DND-41 (cell line): ENCODE measurements at regions not wholly inside any gene's neighbourhood (a gene's known extent, or its start where the extent isn't known, plus 50 kb on each side); places are given as distances from the start of the nearest gene placed in this dataset.

ENCODE experiments used
- ATAC-seq: fragments of 200-7000 bp; cut with Tn5 transposase; 3 replicates; pipeline ENCODE4 v1.9.1; 2021; ENCODE audit warnings: low read depth; ENCODE audit not compliant: insufficient read depth
- DNase-seq: peaks from one replicate; pipeline ENCODE4 v3.0.0-alpha.2; 2020
- H2AFZ ChIP-seq: 2 replicates; pipeline ENCODE4 v1.6.0; 2012; ENCODE audit warnings: low read depth, low read length
- H3K27ac ChIP-seq: 2 replicates; pipeline ENCODE4 v1.5.1; 2012; ENCODE audit warnings: low read length, inconsistent platforms
- H3K27me3 ChIP-seq: fragments of 200-600 bp; sonication (generic); 2 replicates; pipeline ENCODE4 v1.6.0; 2012; ENCODE audit warnings: low read length, mild to moderate bottlenecking, inconsistent platforms; ENCODE audit not compliant: insufficient read depth, poor library complexity
- H3K36me3 ChIP-seq: 2 replicates; pipeline ENCODE4 v1.5.1; 2012; ENCODE audit warnings: low read length, inconsistent platforms; ENCODE audit not compliant: insufficient read depth
- H3K4me1 ChIP-seq: 2 replicates; pipeline ENCODE4 v1.5.1; 2012; ENCODE audit warnings: mild to moderate bottlenecking, low read length; ENCODE audit not compliant: insufficient read depth
- H3K4me2 ChIP-seq: 2 replicates; pipeline ENCODE4 v1.6.0; 2012; ENCODE audit warnings: mild to moderate bottlenecking, moderate library complexity, low read length, inconsistent platforms; ENCODE audit not compliant: insufficient read depth
- H3K4me3 ChIP-seq, 2 experiments: fragments of 200-600 bp in 1 of 2; shearing (Covaris generic) in 1 of 2; 2 replicates each; pipeline ENCODE4 v1.5.1; 2012 to 2016; ENCODE audit warnings: inconsistent platforms in 2 of 2, low read length in 2 of 2, mild to moderate bottlenecking in 2 of 2, low read depth in 1 of 2, moderate library complexity in 1 of 2
- H3K79me2 ChIP-seq: 2 replicates; pipeline ENCODE4 v1.6.0; 2012; ENCODE audit warnings: low read length, inconsistent platforms; ENCODE audit not compliant: insufficient read depth
- H3K9ac ChIP-seq: 2 replicates; pipeline ENCODE4 v1.6.0; 2012; ENCODE audit warnings: low read depth, mild to moderate bottlenecking, inconsistent platforms, low read length, moderate library complexity
- H3K9me3 ChIP-seq: 2 replicates; pipeline ENCODE4 v1.5.1; 2012; ENCODE audit warnings: low read length, moderate library complexity, mild to moderate bottlenecking, inconsistent platforms; ENCODE audit not compliant: insufficient read depth, severe bottlenecking
- H4K20me1 ChIP-seq: 2 replicates; pipeline ENCODE4 v1.6.0; 2012; ENCODE audit warnings: low read length; ENCODE audit not compliant: insufficient read depth
- CTCF ChIP-seq: IDR thresholded peaks from 2 replicates; pipeline ENCODE4 v1.5.1; 2012; ENCODE audit warnings: borderline replicate concordance, low read length, moderate library complexity, mild to moderate bottlenecking; ENCODE audit not compliant: poor library complexity, severe bottlenecking; ENCODE audit errors: extremely low read depth
- EZH2 ChIP-seq: IDR thresholded peaks from 3 replicates; pipeline ENCODE4 v1.6.1; 2012; ENCODE audit warnings: borderline replicate concordance, low read depth, mild to moderate bottlenecking, moderate library complexity, low read length, inconsistent platforms; ENCODE audit not compliant: severe bottlenecking

- no peak overlapping the region for H3K27ac ChIP-seq
- ATAC-seq, result no peak
- no peak for TF ChIP-seq EZH2
- TF ChIP-seq CTCF, result no peak
Measured at GRCh38 chr12:115630136-115630535, 647.4 kb downstream of the MED13L start.

GRCh38 chr12:115626210-115626609, 651.3 kb downstream of the MED13L start:
- Histone ChIP-seq H3K27me3 (no peaks in the 10 kb centered on the region), H2AFZ (no peak overlapping the region), H3K36me3 (no peaks in the 10 kb centered on the region), H3K4me1 (no peaks in the 10 kb centered on the region), H3K4me3 (no peak overlapping the region), H3K4me2 (no peak overlapping the region), H3K27ac (no peak overlapping the region), H3K9ac (no peak overlapping the region), H4K20me1 (no peaks in the 10 kb centered on the region), H3K79me2 (no peaks in the 10 kb centered on the region), H3K9me3 (no peaks in the 10 kb centered on the region)
- ATAC-seq (no peak), DNase-seq (no peak)
- no peak for TF ChIP-seq CTCF
- TF ChIP-seq EZH2, result no peak

More at GRCh38 chr12:115630136-115630535, 647.4 kb downstream of the MED13L start:
- Histone ChIP-seq H3K4me3 (no peak overlapping the region), H2AFZ (no peak overlapping the region), H3K9ac (no peak overlapping the region), H4K20me1 (no peaks in the 10 kb centered on the region), H3K79me2 (no peaks in the 10 kb centered on the region), H3K27me3 (no peaks in the 10 kb centered on the region), H3K9me3 (no peaks in the 10 kb centered on the region), H3K4me2 (no peak overlapping the region), H3K4me1 (no peaks in the 10 kb centered on the region), H3K36me3 (no peaks in the 10 kb centered on the region)
- DNase-seq, result no peak

GRCh38 chr12:115623764-115624334, 653.6 kb downstream of the MED13L start:
- DNase-seq (no peak), ATAC-seq (no peak)

More at GRCh38 chr12:115623764-115624334, 653.6 kb downstream of the MED13L start:
- Histone ChIP-seq H3K27me3 (no peaks in the 10 kb centered on the region), H3K9me3 (no peaks in the 10 kb centered on the region), H3K4me3 (no peak overlapping the region), H3K9ac (no peak overlapping the region), H2AFZ (no peak overlapping the region), H3K36me3 (no peaks in the 10 kb centered on the region), H3K4me2 (no peak overlapping the region), H4K20me1 (no peaks in the 10 kb centered on the region), H3K79me2 (no peaks in the 10 kb centered on the region), H3K4me1 (no peaks in the 10 kb centered on the region), H3K27ac (no peak overlapping the region)
- no peak for TF ChIP-seq CTCF
